Pons (tissue), 1 donor: ENCODE measurements at regions not wholly inside any gene's neighbourhood (a gene's known extent, or its start where the extent isn't known, plus 50 kb on each side); places are given as distances from the start of the nearest gene placed in this dataset.
"Not testable (repeated sequence)": the region's sequence is repeated elsewhere in the genome, so short reads cannot be mapped to it uniquely, and the experiment has no call there.

Source experiments
- DNase-seq: peaks from one replicate; pipeline ENCODE4 v3.0.0-alpha.2; 2016; ENCODE audit warnings: low spot score

DNA sequence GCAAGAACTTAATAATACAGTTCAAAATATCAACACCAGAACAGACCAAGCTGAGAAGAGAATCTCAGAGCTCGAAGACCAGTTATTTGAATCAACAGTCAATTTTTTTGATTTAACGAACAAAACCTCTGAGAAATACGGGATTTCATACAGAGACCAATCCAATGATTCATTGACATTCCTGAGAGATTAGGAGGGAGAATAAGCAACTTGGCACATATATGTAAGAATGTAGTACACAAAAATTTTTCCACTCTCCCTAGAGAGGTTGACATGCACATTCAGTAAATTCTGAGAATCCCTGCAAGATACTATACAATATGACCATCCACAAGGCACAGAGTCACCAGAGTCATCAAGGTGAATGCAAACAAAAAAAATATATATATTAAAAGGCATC, 1577.3 kb upstream of the C9orf72 start:
- no peak for DNase-seq

DNA sequence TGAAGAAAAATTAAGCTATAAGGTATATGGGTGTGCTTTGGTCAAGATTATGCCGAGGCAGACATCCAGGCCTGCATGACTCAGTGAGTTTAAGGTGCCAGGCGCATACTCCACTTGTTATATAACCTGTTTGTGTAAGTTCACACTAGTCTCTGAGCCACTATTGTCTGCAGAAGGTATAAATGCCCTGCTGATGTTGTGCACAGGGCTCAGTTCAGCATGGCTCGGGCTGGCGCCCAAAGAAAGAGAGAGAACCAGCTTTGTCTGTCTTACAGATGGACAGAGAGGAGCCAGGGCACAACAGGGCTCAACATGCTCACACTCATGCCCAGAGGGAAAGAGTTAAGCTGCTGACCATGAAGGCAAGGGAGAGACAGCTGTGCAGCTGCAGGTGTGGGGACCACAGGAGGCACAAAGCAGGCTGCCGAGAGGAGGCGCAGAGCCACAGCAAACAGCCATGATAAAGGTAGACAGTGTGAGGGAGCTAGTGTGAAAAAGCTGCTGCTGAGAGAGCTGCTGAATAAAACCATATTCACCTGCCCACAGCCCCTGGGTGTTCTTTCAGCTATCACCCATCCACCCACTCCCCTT, 1587.6 kb upstream of the C9orf72 start:
- no peak for DNase-seq

DNA sequence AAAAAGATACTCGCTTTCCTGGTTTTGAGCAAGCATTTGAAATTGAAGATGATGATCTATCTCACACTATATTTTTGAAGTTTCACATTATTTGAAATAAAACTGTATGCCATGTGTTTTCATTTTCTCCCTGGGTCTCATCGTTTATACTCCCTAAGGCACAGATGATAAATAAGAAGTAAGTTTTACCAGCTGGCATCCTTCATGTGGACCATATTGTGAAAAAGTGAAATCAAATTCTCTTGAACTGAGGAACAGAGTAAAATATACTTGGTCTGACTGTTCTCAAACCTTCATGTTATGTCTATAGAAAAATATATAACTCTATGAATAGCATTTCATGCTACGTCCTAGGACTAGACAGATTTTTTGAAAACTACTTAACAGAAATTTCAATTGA, 1600.9 kb upstream of the C9orf72 start:
- peak; percentile 11 for DNase-seq

DNA sequence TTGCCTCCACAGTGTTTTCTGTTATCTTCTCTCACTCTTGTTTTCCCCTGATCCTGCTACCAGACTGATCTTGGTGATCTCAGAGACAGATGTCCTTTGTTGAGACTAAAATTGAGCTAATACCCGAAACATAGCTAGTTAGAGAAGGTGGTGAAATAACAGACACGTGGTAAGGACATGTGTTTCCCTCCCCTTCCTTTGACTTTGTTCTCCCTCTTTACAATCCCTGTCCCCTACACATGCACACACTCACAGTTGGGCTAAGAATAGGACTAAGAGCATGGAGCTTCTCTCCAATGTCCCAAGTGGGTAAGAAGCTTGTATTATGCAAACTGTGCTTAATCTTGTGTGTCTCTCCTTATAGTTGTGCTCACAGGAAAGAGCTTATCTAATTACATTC, 1603.0 kb upstream of the C9orf72 start:
- DNase-seq: no peak

DNA sequence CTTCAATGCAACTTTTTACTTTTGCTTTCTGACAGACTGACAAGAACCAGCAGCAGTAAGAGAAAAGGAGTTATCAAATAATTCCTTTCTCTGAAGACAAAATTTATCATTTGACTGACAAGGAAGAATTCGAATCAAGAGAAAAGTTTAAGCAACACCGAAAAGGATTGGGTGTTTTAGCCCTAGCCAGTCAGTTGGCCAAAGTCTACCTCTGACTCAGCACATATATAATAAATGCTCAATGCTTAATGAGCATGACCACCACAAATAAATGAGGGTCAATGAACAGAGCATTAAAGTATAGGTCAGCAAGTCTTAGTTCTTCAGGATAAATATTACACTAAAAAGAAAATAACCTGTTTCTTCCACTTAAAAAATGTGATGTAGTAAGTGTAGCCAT, 1603.5 kb upstream of the C9orf72 start:
- no peak for DNase-seq

DNA sequence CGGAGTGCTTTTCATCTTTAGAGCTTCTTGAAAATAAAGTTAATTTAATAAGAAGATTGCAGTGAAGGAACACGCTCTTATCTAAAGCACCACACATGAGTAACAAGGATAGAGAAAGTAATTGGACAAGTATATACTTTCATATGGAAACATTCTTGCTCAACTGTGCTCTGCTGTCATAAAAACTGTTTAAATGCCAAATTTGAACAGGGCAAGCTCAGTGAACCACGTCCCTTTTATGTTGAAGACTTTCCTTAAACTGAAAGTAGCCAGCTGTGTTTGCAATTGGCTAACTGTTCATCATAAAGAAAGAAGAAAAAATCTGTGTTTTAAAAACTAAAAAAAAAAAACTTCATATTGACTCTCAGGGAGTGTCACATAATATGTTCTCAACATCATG, 1610.7 kb upstream of the C9orf72 start:
- no peak for DNase-seq

DNA sequence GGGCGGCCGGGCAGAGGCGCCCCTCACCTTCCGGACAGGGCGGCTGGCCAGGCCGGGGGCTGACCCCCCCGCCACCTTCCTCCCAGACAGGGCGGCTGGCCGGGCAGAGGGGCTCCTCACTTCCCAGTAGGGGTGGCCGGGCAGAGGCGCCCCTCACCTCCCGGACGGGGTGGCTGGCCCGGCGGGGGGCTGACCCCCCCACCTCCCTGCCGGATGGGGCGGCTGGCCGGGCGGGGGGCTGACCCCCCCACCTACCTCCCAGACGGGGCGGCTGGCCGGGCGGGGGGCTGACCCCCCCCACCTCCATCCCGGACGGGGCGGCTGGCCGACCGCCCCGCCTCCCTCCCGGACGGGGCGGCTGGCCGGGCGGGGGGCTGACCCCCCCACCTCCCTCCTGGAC, 1615.5 kb upstream of the C9orf72 start:
- not testable (repeated sequence) for DNase-seq

DNA sequence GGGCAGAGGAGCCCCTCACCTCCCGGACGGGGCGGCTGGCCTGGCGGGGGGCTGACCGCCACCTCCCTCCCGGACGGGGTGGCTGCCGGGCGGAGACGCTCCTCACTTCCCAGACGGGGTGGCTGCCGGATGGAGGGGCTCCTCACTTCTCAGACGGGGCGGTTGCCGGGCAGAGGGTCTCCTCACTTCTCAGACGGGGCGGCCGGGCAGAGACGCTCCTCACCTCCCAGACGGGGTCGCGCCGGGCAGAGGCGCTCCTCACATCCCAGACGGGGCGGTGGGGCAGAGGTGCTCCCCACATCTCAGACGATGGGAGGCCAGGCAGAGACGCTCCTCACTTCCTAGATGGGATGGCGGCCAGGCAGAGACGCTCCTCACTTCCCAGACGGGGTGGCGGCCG, 1615.9 kb upstream of the C9orf72 start:
- not testable (repeated sequence) for DNase-seq

DNA sequence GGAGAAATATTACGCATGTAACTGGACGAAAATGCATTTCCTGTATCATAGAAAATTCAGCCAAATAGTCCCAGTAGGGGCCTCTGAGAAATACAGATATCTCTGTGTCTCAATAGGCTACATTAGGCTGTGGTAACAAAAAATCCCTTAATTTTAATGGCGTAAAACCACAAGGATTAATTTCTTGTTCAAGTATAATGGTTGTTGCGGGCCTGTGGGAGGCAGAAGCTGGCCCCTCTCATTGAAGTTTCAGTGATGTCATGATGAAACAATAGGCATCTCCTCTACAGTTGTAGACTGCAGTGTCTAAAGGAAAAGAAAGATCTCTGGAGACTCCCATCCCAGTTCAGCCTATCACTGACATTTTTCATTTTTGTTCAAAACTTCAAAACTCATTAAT, 1625.6 kb upstream of the C9orf72 start:
- DNase-seq: no peak

DNA sequence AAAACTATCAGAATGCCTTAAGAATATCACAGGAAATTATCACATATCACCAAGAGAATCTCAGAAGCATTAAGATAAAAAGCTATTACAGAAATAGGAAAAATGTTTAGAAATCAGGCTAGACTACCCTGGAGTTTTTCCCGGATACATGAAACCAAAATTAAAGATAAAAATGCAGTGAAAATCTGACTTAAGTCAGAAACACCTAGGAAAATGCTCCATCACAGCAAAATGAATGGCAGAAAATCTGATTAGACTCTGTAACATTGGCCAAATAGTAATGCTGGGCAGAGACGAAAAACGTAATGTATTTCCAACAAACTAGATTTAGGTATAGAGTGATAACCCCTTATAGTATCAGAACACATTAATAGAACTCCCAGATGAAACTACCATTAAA, 1626.7 kb upstream of the C9orf72 start:
- DNase-seq: no peak

DNA sequence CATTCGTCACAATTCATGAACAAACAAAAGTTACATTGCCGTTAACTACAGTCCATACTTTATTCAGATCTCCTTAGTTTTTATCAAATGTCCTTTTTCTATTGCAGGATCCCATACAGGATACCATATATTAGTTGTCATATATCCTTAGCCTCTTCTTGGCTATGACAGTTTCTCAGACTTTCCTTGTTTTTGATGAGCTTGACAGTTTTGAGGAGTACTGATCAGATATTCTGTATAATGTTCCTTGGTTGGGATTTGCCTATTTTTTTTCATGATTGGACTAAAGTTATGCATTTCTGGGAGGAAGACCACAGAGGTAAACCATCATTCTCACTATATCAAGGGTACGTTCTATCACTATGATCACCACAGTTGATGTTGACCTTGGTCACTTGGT, 1627.4 kb upstream of the C9orf72 start:
- DNase-seq: no peak

DNA sequence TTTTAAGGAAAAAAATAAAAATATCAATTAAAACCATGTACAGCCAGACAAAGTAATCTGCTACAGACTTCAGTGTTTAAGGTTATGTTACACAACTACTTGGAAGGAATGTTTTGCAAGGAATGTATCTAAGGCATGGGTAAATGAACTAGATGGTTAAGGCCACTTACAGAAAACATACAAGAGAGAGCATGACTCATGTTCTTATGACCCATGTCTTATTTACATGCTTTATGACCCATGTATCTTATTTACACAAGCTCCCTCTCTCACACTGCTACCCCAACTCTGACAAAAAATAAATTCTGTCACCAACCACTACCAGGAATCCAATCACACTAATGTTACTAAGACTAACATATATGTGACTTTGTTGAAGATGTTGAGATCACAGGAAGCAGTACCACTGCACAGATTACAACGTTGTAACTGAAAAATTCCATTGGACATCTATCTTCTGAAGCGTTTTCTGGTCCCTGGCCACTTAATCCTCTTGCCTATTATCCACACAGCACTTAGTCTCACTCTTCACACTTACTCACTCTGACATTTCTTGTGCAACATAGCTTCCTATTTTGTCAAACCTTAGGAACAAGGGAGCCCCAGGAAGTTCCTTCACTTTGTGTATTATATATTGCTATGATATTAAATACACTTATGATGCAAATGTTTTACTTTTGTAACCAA, 1630.1 kb upstream of the C9orf72 start:
- no peak for DNase-seq

DNA sequence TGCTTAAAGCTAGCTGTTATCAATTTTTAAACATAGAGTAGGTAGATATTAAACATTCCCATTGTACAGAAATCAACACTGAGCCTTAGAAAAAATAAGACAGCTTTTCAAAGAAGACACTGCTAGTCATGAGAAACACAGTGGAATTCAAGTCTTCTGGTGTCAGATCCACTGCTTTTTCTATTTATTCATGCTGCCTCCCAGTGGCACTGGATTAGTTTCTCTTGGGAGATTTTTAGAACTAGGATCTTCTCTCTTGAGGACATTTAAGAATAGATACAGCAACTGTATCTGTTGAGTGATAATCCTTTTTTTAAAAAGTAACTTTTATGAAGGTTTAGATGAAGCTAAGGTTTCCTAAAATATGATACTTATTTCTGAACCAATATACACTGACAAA, 1635.4 kb upstream of the C9orf72 start:
- peak; percentile 40 for DNase-seq

DNA sequence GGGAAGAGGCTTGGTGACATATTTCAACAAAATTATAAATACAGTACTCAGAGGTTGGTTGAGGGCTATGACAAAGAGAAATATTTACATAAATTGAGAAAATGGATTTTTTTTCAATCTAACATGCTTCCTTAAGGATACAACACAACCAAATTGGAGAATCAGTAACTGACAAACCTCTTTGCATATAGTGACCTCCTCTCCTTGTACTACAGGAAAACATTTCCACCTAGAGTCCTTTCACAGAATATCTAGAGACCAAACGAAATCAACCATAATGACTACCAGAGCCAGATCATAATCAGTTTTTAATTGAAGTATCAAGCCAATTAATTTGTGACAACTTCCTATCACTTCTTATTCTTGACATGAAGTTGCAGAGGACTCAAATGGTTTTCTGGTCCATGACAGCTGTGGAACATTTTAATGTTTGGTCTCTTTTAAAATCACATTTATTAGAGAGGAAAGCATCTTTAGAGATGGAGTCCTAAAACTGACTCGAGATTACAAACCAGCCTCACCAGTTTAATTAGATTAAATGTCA, 1636.5 kb upstream of the C9orf72 start:
- DNase-seq: no peak

DNA sequence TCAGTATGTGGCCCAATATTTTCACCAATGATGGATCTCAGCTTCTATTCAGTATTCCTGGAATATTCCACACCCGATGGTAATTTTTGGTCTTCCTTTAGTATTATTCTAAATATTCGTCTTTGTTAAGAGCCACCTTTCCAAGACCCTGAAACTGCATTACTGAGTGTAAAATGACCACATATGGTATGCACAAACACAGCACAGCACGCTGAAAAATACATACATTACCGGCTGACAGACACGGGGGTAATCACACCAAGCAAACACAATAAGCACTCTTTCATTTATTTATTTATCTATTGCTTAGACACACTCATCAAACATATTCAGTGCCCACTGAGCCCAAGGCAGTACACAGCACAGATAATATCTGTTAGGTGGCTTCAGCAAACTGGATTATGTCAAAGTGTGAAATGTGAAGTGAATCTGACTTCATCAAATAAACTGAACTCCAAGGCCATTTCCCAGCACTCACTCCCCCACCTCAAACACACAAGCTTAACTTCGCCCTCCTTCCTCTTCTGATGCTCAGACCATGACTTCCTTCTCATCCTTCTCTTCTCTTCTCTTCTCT, 1637.8 kb upstream of the C9orf72 start:
- no peak for DNase-seq

DNA sequence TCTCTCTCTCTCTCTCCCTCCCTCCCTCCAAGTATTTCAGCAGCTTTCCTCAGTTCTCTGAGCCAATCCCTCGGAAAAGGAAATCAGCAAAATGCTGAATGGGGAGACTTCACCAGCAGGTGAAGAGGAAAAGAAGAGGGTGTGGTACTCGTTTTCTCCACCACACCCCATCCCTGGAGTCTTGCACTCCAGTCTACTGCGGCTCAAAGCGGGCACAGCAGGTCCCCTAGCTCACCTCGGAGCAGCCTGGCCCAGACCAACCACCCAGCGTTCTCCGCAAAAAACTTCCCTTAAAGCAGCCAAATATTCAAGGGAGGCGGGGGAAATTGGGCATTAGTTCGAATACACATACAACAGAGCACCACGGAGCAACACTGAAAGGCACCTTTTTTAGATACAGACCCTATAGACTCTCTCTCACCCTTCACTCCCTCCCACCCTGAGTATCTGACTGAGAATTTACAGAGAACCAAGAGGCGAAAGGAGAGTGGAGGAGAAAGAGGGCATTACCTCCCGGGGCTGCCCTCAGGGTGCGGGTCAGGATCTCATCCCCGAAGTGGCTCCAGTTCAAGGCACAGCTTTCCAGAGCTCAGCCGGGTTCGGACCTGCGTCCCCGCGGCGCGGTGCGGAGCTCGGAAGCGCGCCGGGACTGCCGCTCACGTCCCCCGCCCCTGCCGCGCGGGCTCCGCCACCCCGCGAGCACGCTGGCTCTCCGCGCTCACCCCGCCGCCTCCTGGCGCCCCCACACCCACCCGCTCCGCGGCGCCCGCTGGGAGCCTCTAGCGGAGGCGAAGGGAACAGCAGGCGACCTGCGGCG, 1638.5 kb upstream of the C9orf72 start:
- DNase-seq: no peak

DNA sequence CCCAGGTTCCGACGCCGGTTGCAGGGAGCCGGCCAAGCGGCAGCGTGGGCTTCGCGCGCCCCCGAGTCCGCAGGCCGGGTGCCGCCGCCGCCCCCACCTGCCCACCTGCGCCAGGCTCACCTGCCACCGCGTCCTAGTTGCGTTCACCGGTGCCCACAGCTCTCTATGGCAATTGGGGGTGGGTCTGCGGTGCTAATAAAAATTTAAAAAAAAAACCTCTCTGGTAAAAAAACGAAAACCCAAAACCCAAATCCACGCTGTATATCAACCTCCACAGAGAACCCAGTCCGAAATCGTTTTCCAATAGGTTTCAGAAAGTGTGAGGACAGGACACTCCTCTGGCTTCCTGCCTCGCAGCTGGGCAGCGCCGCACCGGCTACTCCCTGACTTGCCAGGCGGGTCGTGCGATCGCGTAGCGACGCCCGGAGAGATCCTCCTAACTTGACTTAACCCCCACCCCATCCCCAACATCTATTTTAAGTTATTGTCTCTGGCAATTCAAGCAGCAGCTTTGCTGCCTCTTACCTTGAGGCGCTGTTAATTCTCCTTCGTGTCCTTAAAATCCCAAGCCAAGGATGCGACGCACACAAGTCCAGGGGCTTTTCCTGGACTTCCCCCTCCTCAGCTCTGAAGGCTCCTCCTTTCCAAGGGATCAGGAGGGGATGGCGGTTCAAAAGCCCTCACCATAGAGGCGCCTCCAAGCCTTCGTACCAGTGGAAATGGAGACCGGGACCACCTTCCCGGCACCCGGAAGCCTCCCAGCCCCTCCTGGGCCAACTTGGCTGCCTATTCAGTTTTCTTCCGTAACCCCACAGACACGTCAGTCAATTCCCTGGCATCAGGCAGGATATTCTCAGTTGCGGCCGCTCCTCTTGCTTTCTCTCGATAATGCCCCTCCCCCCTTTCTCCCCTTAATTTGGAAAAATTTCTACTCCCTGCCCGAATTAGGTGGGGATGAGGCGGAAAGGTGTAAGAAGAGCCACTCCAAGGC, 1639.4 kb upstream of the C9orf72 start:
- no peak for DNase-seq

DNA sequence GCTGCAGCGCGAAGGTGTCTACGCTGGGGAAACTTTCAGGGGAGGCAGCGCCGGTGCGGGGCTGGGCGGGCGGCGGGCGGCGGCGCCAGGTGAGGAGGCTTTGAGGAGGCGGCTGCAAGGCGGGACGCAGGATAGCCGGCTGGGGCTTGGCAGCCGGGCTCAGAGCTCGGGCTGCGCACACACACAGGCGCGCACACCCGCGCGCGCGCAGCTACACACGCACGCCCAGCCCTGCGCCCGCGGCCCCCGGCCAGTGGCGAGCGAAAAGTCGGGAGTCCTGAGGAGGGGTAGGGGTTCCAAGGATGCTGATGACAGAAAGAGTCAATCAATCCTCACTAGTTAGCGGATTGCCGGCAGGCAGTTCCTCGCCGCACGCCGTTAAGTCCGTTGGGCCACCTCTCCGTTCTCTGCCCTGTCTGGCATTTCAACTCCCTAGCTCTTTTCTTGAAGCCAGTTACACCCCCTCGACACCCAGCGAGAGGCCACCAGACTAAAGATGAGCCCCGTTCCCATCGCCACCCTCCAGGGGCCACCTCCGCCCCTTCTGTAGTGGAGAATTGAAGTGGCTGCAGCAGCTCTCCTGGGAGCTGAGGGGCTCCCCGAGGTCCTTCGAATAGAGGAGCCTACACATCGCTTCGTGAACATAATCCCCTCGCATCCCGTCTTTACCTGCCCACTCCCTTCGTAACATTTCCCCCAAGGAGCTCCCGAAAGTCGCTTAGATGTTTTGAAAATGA, 1640.3 kb upstream of the C9orf72 start, which contains the start of gene LINGO2:
Gene LINGO2, minus strand, starts transcription at position 185 of the 737 bp plus-strand sequence.
- DNase-seq: no peak

DNA sequence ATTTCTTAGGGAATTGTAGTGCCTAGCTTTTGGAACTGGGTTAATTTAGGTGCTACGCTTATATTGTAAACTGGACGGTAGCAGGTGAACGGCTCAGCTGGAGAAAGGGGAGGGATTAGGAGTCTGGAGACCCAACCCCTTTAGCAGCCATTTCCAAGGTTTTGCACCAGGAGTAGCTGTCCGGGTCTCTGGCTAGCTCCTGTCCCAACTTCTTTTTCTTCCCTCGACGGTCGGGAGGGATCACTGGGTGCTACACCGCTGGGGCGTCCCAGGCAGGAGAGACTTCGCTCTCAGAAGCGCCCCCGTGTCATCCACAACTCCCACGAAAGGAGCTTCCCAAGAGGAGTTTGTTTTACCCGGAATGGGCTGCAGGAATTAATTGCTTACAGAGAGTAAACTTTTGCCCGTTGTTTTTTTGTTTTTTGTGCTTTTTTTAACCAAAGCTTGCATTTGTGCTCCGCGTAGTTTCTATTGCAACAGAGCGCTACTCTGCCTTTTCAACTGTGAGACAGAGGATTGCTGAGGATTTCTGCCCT, 1640.9 kb upstream of the C9orf72 start:
- DNase-seq: no peak

DNA sequence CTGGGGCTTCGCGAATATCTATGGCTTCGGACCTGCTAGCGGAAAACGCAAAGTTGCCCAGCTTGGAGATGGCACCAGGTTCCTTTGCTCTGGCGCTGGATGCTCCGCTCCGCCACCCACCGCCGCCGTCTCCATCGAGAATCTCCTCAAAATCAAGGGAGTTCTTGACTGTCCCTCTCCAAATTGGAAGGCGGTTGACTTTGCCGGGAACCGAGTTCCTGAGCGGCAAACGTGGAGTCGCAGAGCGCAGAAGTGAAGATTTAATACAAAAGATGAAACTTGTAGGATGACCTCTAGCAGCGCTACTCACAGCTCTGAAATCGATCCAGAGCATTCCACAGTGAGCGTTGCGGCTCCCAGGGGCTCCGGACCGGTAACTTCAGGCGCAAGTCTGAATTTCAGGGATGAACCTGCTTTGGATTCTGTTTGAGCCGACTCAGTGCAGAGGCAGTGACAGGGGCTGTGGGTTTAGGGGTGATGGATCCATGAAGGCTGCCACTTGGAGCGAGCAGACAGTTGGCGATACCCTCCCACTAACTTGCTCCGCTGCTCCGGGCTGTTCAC, 1641.5 kb upstream of the C9orf72 start:
- no peak for DNase-seq
